CD14-positive monocyte (primary cell): ENCODE measurements at regions not wholly inside any gene's neighbourhood (a gene's known extent, or its start where the extent isn't known, plus 50 kb on each side); places are given as distances from the start of the nearest gene placed in this dataset.

Source experiments
- DNase-seq, 3 donors: peaks; one replicate each; pipeline ENCODE4 v3.0.0-alpha.2; 2011 to 2022
- H2AFZ ChIP-seq: 2 replicates; pipeline ENCODE4 v1.6.0; 2012; ENCODE audit warnings: mild to moderate bottlenecking, low read depth, low read length, inconsistent platforms; ENCODE audit not compliant: insufficient read depth, poor library complexity, severe bottlenecking
- H3K27ac ChIP-seq, 2 donors: 1 replicate in 1 of 2; 2 replicates in 1 of 2; pipeline ENCODE4 v1.5.1; 2012 to 2013; ENCODE audit warnings: low read length in 2 of 2, control low read depth in 1 of 2, inconsistent platforms in 1 of 2, low read depth in 1 of 2, mild to moderate bottlenecking in 1 of 2
- H3K27me3 ChIP-seq, 2 donors: one replicate each; pipeline versions ENCODE4 v1.6.0 to v1.6.1; 2011 to 2013; ENCODE audit warnings: low read length in 2 of 2; ENCODE audit not compliant: control insufficient read depth in 2 of 2, insufficient read depth in 2 of 2
- H3K36me3 ChIP-seq, 2 donors: replicated peaks in 1 of 2; 1 replicate in 1 of 2; 2 replicates in 1 of 2; pipeline versions ENCODE4 v1.5.1 to v1.6.1; 2012 to 2013; ENCODE audit warnings: low read length in 2 of 2, control low read depth in 1 of 2, inconsistent platforms in 1 of 2, mild to moderate bottlenecking in 1 of 2; ENCODE audit not compliant: insufficient read depth in 2 of 2, control insufficient read depth in 1 of 2
- H3K4me1 ChIP-seq, 2 donors: 1 replicate in 1 of 2; 2 replicates in 1 of 2; pipeline versions ENCODE4 v1.5.1 to v1.6.1; 2012 to 2013; ENCODE audit warnings: low read length in 2 of 2, control low read depth in 1 of 2, inconsistent platforms in 1 of 2, mild to moderate bottlenecking in 1 of 2, moderate library complexity in 1 of 2; ENCODE audit not compliant: insufficient read depth in 2 of 2, control insufficient read depth in 1 of 2
- H3K4me2 ChIP-seq: replicated peaks from 2 replicates; pipeline ENCODE3; 2012; ENCODE audit warnings: low read length, moderate library complexity, mild to moderate bottlenecking; ENCODE audit not compliant: poor library complexity, severe bottlenecking; ENCODE audit errors: extremely low read depth
- H3K4me3 ChIP-seq, 3 experiments: fragments of 200-600 bp in 1 of 3; sonication (generic) in 1 of 3; replicated peaks in 1 of 3; 1 replicate in 2 of 3; 2 replicates in 1 of 3; pipeline ENCODE4 v1.5.1; 2011 to 2013; ENCODE audit warnings: low read length in 3 of 3, mild to moderate bottlenecking in 3 of 3, control low read depth in 2 of 3, low read depth in 2 of 3, inconsistent platforms in 1 of 3, moderate library complexity in 1 of 3
- H3K79me2 ChIP-seq: 2 replicates; pipeline ENCODE4 v1.6.0; 2012; ENCODE audit warnings: mild to moderate bottlenecking, control low read depth, inconsistent platforms, low read length, moderate library complexity; ENCODE audit not compliant: insufficient read depth
- H3K9ac ChIP-seq: 2 replicates; pipeline ENCODE4 v1.6.0; 2017; ENCODE audit warnings: low read length, mild to moderate bottlenecking; ENCODE audit not compliant: insufficient read depth, poor library complexity, severe bottlenecking
- H3K9me3 ChIP-seq, 2 donors: replicated peaks in 1 of 2; 1 replicate in 1 of 2; 2 replicates in 1 of 2; pipeline versions ENCODE4 v1.5.1 to v1.6.1; 2012 to 2013; ENCODE audit warnings: low read length in 2 of 2, control low read depth in 1 of 2; ENCODE audit not compliant: control insufficient read depth in 1 of 2, insufficient read depth in 1 of 2
- H4K20me1 ChIP-seq: 2 replicates; pipeline ENCODE4 v1.6.0; 2012; ENCODE audit warnings: mild to moderate bottlenecking, low read length, control low read depth, moderate library complexity; ENCODE audit not compliant: insufficient read depth
- H3K27ac Mint-ChIP-seq, 7 donors: one replicate each; pipeline ENCODE4 v1.8.0; 2020; ENCODE audit warnings: mild to moderate bottlenecking in 7 of 7, mixed read lengths in 7 of 7, moderate library complexity in 6 of 7, inconsistent platforms in 2 of 7
- H3K27me3 Mint-ChIP-seq, 3 donors: one replicate each; pipeline ENCODE4 v1.8.0; 2021 to 2022; ENCODE audit warnings: low read depth in 3 of 3, mild to moderate bottlenecking in 3 of 3, mixed read lengths in 3 of 3, moderate library complexity in 3 of 3, inconsistent platforms in 1 of 3
- H3K36me3 Mint-ChIP-seq, 2 donors: one replicate each; pipeline ENCODE4 v1.8.0; 2020; ENCODE audit warnings: mixed read lengths in 2 of 2, inconsistent platforms in 1 of 2, mild to moderate bottlenecking in 1 of 2
- H3K4me1 Mint-ChIP-seq: one replicate; pipeline ENCODE4 v1.8.0; 2020; ENCODE audit warnings: mild to moderate bottlenecking, mixed read lengths
- H3K4me3 Mint-ChIP-seq, 2 donors: one replicate each; pipeline ENCODE4 v1.8.0; 2020; ENCODE audit warnings: mild to moderate bottlenecking in 2 of 2, mixed read lengths in 2 of 2, moderate library complexity in 1 of 2
- H3K9me3 Mint-ChIP-seq, 7 donors: one replicate each; pipeline ENCODE4 v1.8.0; 2020 to 2022; ENCODE audit warnings: mixed read lengths in 7 of 7, mild to moderate bottlenecking in 6 of 7, moderate library complexity in 6 of 7, inconsistent platforms in 2 of 7
- CTCF ChIP-seq: fragments of 200-600 bp; IDR thresholded peaks from one replicate; pipeline ENCODE4 v1.8.0; 2022; ENCODE audit warnings: antibody characterized with exemption, mild to moderate bottlenecking
- WGBS: methylation state at CpG from one replicate; pipeline ENCODE4 v1.1.5; 2013; ENCODE audit warnings: missing lambda C conversion rate; ENCODE audit not compliant: insufficient coverage; 5-methylcytosine and 5-hydroxymethylcytosine counted together
- intact Hi-C, 2 donors: fragments of 100-400 bp; cut with micrococcal nuclease; formaldehyde crosslinking; loops; one replicate each; pipeline versions ENCODE4 v1.15.0 to v1.15.1; 2023

GRCh38 chr4:4641661-4642495 is 100.0 kb upstream of the STX18 start:
- H3K4me3 Mint-ChIP-seq = no peak overlapping the region
- no peak overlapping the region for H2AFZ ChIP-seq
- H3K79me2 ChIP-seq = no peaks in the 10 kb centered on the region
- H3K36me3 ChIP-seq = no peaks in the 10 kb centered on the region
- TF ChIP-seq CTCF = no peak
- no peak overlapping the region for H3K4me2 ChIP-seq
- no peaks in the 10 kb centered on the region for H3K4me1 Mint-ChIP-seq
- peaks cover 0 to 3% (median 0%) of the 10 kb centered on the region in 7 donors for H3K9me3 Mint-ChIP-seq
- no peak for DNase-seq
- H3K36me3 Mint-ChIP-seq = no peaks in the 10 kb centered on the region
- no peak overlapping the region for H3K27ac ChIP-seq
- no peaks in the 10 kb centered on the region for H4K20me1 ChIP-seq
- H3K27ac Mint-ChIP-seq = no peak overlapping the region
- H3K4me3 ChIP-seq = no peak overlapping the region
- H3K4me1 ChIP-seq = no peaks in the 10 kb centered on the region
- peaks cover 0 to 2% (median 2%) of the 10 kb centered on the region in 3 donors for H3K27me3 Mint-ChIP-seq
- intact Hi-C loops = no loop called here
- WGBS = 83% methylated on average over 15 of the region's 23 CpGs
- no peaks in the 10 kb centered on the region for H3K9me3 ChIP-seq
- no peaks in the 10 kb centered on the region for H3K27me3 ChIP-seq
- H3K9ac ChIP-seq = no peak overlapping the region

- H3K27me3 ChIP-seq = no peaks in the 10 kb centered on the region
These were observed 99.4 kb upstream of the STX18 start for GRCh38 chr4:4641254-4641653.

More at GRCh38 chr4:4641254-4641653, 99.4 kb upstream of the STX18 start:
- Mint-ChIP-seq H3K27me3 (peaks cover 0 to 2% (median 2%) of the 10 kb centered on the region in 3 donors), H3K36me3 (no peaks in the 10 kb centered on the region), H3K9me3 (peaks cover 0 to 3% (median 2%) of the 10 kb centered on the region in 7 donors), H3K27ac (no peak overlapping the region), H3K4me1 (no peaks in the 10 kb centered on the region), H3K4me3 (no peak overlapping the region)
- no peak overlapping the region for H3K27ac ChIP-seq
- WGBS = 92% methylated on average over 6 of the region's 8 CpGs
- no peaks in the 10 kb centered on the region for H3K9me3 ChIP-seq
- DNase-seq = no peak
- H2AFZ ChIP-seq = no peak overlapping the region
- H3K4me2 ChIP-seq = no peak overlapping the region
- H3K4me1 ChIP-seq = no peaks in the 10 kb centered on the region
- H3K36me3 ChIP-seq = no peaks in the 10 kb centered on the region
- intact Hi-C loops = no loop called here
- H3K4me3 ChIP-seq = no peak overlapping the region
- H3K9ac ChIP-seq = no peak overlapping the region
- TF ChIP-seq CTCF = no peak
- H4K20me1 ChIP-seq = no peaks in the 10 kb centered on the region
- no peaks in the 10 kb centered on the region for H3K79me2 ChIP-seq
